ENCODE measurements at regions not wholly inside any gene's neighbourhood (a gene's known extent, or its start where the extent isn't known, plus 50 kb on each side); places are given as distances from the start of the nearest gene placed in this dataset.

GRCh38 chr10:47184724-47185330 is 115.2 kb upstream of the GDF10 start:
- no peaks in the 10 kb centered on the region for H3K4me1 ChIP-seq (ENCODE audit: control insufficient read depth, insufficient read depth, low read length)
- in situ Hi-C loops (cut with HindIII; ENCODE audit: low pct_unique_long_range_greater_than_20kb, low sequenced_read_pairs) = no loop called here
- POLR2A ChIA-PET = no interaction called here
- CTCF ChIA-PET = interaction anchor here (0.7 kb wide), 1 partner anchor 158 kb away, joined by 3 read pairs; no protein-coding TSS in a partner anchor
- ATAC-seq (no peak), DNase-seq (ENCODE audit: low read depth, low spot score) (no peak)
- no peak overlapping the region for H3K4me3 ChIP-seq (ENCODE audit: low read depth in 2 of 2, low read length in 2 of 2)
- no peaks in the 10 kb centered on the region for H3K9me3 ChIP-seq (ENCODE audit: control insufficient read depth, insufficient read depth, low read depth, low read length)
- no peak overlapping the region for H3K27ac ChIP-seq (ENCODE audit: low read length)
- BruUV-seq (replicated peaks) = no TSS peak
- no peaks in the 10 kb centered on the region for H3K27me3 ChIP-seq (ENCODE audit: control insufficient read depth, insufficient read depth, low read length)
- TF ChIP-seq REST (IDR thresholded peaks at IDR 0.05; ENCODE audit: insufficient read depth in 1 of 2, low read depth in 2 of 2, low read length in 1 of 2) (no peak), SIN3A (IDR thresholded peaks at IDR 0.05; ENCODE audit: borderline replicate concordance, insufficient read depth, low read depth, low read length) (no peak), TCF7L2 (IDR thresholded peaks at IDR 0.05; ENCODE audit: low read depth, low read length) (no peak), CTCF (IDR thresholded peaks at IDR 0.05) (no peak), POLR2AphosphoS5 (IDR thresholded peaks at IDR 0.05; ENCODE audit: low read depth, low read length) (no peak)
- H3K36me3 ChIP-seq (ENCODE audit: control insufficient read depth, insufficient read depth, low read length) = no peaks in the 10 kb centered on the region
- intact Hi-C loops (cut with micrococcal nuclease; ENCODE audit: unreplicated experiment) = no loop called here

DNA sequence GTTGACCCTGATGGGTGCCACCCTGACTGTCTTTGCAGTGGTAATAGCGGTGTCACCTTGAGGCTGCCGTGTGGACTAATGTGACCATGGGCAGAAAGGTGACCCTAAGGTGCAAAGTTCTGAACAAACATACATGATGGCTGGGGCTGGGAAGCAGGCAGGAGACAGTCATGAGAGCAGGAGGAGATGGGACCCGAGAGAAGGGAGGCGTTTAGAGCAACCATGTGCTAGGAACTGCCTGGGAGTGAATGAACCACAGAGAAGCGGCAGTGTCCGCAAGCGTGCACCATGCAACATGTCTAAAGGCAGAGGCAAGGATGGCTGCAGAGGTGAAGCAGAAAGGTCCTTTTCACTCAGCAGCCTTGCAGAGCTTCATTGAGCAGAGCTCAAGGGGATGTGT is 113.1 kb upstream of the GDF10 start:
- BruUV-seq (replicated peaks) = no TSS peak
- Histone ChIP-seq H3K36me3 (ENCODE audit: control insufficient read depth, insufficient read depth, low read length) (no peaks in the 10 kb centered on the region), H3K4me3 (ENCODE audit: low read depth in 2 of 2, low read length in 2 of 2) (no peak overlapping the region), H3K27ac (ENCODE audit: low read length) (no peak overlapping the region), H3K9me3 (ENCODE audit: control insufficient read depth, insufficient read depth, low read depth, low read length) (no peaks in the 10 kb centered on the region), H3K27me3 (ENCODE audit: control insufficient read depth, insufficient read depth, low read length) (no peaks in the 10 kb centered on the region), H3K4me1 (ENCODE audit: control insufficient read depth, insufficient read depth, low read length) (peaks cover 12% of the 10 kb centered on the region)
- intact Hi-C loops (cut with micrococcal nuclease; ENCODE audit: unreplicated experiment) (no loop called here), in situ Hi-C loops (cut with HindIII; ENCODE audit: low pct_unique_long_range_greater_than_20kb, low sequenced_read_pairs) (no loop called here)
- ATAC-seq (no peak), DNase-seq (ENCODE audit: low read depth, low spot score) (no peak)
- CTCF ChIA-PET = no interaction called here
- POLR2A ChIA-PET = no interaction called here
- TF ChIP-seq CTCF (IDR thresholded peaks at IDR 0.05) (no peak), TCF7L2 (IDR thresholded peaks at IDR 0.05; ENCODE audit: low read depth, low read length) (no peak), POLR2AphosphoS5 (IDR thresholded peaks at IDR 0.05; ENCODE audit: low read depth, low read length) (no peak), SIN3A (IDR thresholded peaks at IDR 0.05; ENCODE audit: borderline replicate concordance, insufficient read depth, low read depth, low read length) (no peak), REST (IDR thresholded peaks at IDR 0.05; ENCODE audit: insufficient read depth in 1 of 2, low read depth in 2 of 2, low read length in 1 of 2) (no peak)
